ENCODE measurements at regions not wholly inside any gene's neighbourhood (a gene's known extent, or its start where the extent isn't known, plus 50 kb on each side); places are given as distances from the start of the nearest gene placed in this dataset.
A peak's percentile ranks its signal among the peaks of the same experiment; 100 is the strongest.
"Not testable (repeated sequence)": the region's sequence is repeated elsewhere in the genome, so short reads cannot be mapped to it uniquely, and the experiment has no call there.

DNA sequence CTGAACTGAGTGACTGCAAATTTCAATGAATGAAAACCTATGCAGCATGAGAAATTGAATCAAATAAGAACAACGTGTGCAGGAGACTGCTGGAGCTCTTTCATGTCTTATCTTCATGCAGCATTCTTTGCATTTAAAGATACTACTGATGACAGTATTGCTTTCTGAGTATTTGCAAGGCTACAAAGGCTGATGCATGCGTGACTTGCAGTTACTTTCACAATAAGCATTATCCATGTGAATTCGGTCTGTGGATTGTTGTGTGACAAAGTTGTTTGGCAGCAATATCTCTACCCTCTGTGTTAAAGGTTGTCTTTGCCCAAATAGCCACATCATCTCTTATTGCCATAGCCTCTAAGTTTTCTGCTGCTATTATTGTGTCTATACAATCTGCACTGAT lies 102.1 kb upstream of the FBXL17 start:
- no peaks in the 10 kb centered on the region for H3K27me3 ChIP-seq (ENCODE audit: control insufficient read depth, insufficient read depth, low read length)
- H3K4me1 ChIP-seq (ENCODE audit: control insufficient read depth, insufficient read depth, low read length) = no peaks in the 10 kb centered on the region
- no peaks in the 10 kb centered on the region for H3K36me3 ChIP-seq (ENCODE audit: insufficient read depth, low read length)
- no peak overlapping the region for H3K4me2 ChIP-seq (ENCODE audit: low read length)
- no peak overlapping the region for H3K4me3 ChIP-seq (ENCODE audit: low read length)
- no peak overlapping the region for H3K9ac ChIP-seq (ENCODE audit: low read depth, low read length)
- no peaks in the 10 kb centered on the region for H3K9me3 ChIP-seq (replicated peaks; ENCODE audit: low read length)

- H3K4me1 ChIP-seq (ENCODE audit: control insufficient read depth, insufficient read depth, low read length) = no peaks in the 10 kb centered on the region
- H3K27me3 ChIP-seq (ENCODE audit: control insufficient read depth, insufficient read depth, low read length) = no peaks in the 10 kb centered on the region
- H3K9ac ChIP-seq (ENCODE audit: low read depth, low read length) = no peak overlapping the region
- H3K36me3 ChIP-seq (ENCODE audit: insufficient read depth, low read length) = no peaks in the 10 kb centered on the region
- peak overlapping the region; percentile 60 for H3K4me2 ChIP-seq (ENCODE audit: low read length)
- no peaks in the 10 kb centered on the region for H3K9me3 ChIP-seq (replicated peaks; ENCODE audit: low read length)
- peak overlapping the region; percentile 28 for H3K4me3 ChIP-seq (ENCODE audit: low read length)
Observed at GRCh38 chr5:108481355-108481931, 99.5 kb upstream of the FBXL17 start.

DNA sequence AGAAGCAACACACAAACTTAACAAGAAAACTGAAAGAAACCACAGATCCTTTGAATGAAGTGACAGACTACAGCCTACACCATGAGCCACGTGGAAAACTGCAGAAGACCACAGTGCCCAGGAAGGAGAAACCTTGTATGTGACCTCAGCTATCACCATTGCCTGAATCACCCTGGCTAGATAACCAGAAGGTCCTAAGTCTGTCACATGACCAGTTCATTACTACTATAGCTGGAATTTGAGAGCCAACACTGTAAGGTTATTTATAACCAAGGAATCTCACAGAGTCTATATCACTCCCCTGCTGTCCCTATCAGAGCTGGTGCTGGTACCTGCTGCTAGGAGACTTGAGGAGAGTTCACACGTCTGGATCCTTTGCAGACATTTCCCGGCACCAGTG lies 90.3 kb upstream of the FBXL17 start:
- Histone ChIP-seq H3K9me3 (replicated peaks; ENCODE audit: low read length) (no peaks in the 10 kb centered on the region), H3K4me2 (ENCODE audit: low read length) (no peak overlapping the region), H3K4me3 (ENCODE audit: low read length) (no peak overlapping the region), H3K9ac (ENCODE audit: low read depth, low read length) (no peak overlapping the region), H3K36me3 (ENCODE audit: insufficient read depth, low read length) (no peaks in the 10 kb centered on the region), H3K27me3 (ENCODE audit: control insufficient read depth, insufficient read depth, low read length) (no peaks in the 10 kb centered on the region), H3K4me1 (ENCODE audit: control insufficient read depth, insufficient read depth, low read length) (no peaks in the 10 kb centered on the region)

DNA sequence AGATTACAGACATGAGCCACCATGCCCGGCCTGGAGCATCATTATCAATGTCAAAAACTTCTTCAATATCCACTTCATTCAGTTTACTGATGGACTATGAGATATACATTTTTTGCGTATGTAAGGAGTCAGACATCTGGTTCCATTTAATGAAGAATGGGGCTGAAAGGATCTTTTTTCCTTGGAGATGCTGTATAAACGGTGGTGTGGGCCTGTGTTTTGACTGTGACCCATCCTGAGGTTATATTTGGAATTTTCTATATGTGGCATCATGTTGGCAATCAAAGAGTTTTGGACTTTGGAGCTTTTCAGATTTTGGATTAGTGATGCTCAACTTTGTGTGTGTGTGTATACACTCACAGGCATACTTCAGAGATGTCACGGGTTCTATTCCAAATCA lies 85.7 kb upstream of the FBXL17 start:
- H3K27me3 ChIP-seq (ENCODE audit: control insufficient read depth, insufficient read depth, low read length) = no peaks in the 10 kb centered on the region
- no peaks in the 10 kb centered on the region for H3K9me3 ChIP-seq (replicated peaks; ENCODE audit: low read length)
- H3K4me3 ChIP-seq (ENCODE audit: low read length) = no peak overlapping the region
- H3K4me1 ChIP-seq (ENCODE audit: control insufficient read depth, insufficient read depth, low read length) = no peaks in the 10 kb centered on the region
- H3K36me3 ChIP-seq (ENCODE audit: insufficient read depth, low read length) = no peaks in the 10 kb centered on the region
- no peak overlapping the region for H3K4me2 ChIP-seq (ENCODE audit: low read length)
- H3K9ac ChIP-seq (ENCODE audit: low read depth, low read length) = no peak overlapping the region

DNA sequence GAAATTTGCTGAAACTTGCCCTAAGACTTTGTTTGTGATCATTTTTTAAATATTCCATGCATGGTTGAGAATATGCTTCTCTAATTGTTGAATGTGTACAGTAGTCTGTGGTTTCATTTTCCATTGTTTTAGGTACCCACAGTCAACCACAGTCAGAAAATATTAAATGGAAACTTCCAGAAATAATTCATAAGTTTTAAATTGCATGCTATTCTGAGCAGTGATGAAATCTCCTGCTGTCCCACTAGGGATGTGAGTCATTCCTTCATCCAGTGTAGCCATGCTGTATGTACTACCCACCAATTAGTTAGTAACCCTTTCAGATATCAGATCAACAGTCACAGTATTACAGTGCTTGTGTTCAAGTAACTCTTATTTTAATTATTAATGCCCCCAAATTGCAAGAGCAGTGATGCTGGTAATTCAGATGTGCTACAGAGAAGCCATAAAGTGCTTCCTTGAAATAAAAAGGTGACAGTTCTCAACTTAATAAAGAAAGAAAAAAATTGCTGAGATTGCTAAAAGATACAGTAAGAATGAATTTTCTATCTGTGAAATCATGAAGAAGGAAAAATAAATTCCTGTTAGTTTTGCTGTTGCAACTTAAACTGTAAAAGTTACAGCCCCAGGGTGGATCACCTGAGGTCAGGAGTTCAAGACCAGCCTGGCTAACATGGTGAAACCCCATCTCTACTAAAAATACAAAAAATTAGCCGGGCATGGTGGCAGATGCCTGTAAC lies 79.9 kb upstream of the FBXL17 start:
- Histone ChIP-seq H3K4me3 (ENCODE audit: low read length) (no peak overlapping the region), H3K9ac (ENCODE audit: low read depth, low read length) (no peak overlapping the region), H3K9me3 (replicated peaks; ENCODE audit: low read length) (no peaks in the 10 kb centered on the region), H3K27me3 (ENCODE audit: control insufficient read depth, insufficient read depth, low read length) (no peaks in the 10 kb centered on the region), H3K4me1 (ENCODE audit: control insufficient read depth, insufficient read depth, low read length) (peaks cover 11% of the 10 kb centered on the region), H3K36me3 (ENCODE audit: insufficient read depth, low read length) (no peaks in the 10 kb centered on the region), H3K4me2 (ENCODE audit: low read length) (peak overlapping the region; percentile 1)

DNA sequence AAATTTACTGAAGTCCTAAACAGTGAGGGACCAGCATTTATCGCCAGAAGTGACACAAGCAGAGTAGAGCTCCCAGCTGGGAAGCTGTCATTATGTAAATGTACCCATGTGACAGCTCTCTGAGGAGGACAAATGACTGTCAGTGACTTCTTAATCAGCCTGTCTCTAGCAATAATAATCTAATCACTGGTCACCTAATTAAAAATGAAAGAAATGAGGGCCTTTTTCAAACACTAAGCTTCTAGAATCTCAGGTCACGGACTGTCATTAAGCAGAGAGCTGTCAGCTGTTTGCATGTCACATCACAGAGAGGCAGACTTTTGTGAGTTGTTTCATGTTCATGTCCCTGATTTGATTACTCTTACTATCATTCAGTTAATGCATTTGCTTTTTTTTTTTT lies 77.9 kb upstream of the FBXL17 start:
- Histone ChIP-seq H3K27me3 (ENCODE audit: control insufficient read depth, insufficient read depth, low read length) (no peaks in the 10 kb centered on the region), H3K4me3 (ENCODE audit: low read length) (no peak overlapping the region), H3K4me2 (ENCODE audit: low read length) (no peak overlapping the region), H3K9ac (ENCODE audit: low read depth, low read length) (no peak overlapping the region), H3K4me1 (ENCODE audit: control insufficient read depth, insufficient read depth, low read length) (peaks cover 11% of the 10 kb centered on the region), H3K36me3 (ENCODE audit: insufficient read depth, low read length) (no peaks in the 10 kb centered on the region), H3K9me3 (replicated peaks; ENCODE audit: low read length) (no peaks in the 10 kb centered on the region)

GRCh38 chr5:108451269-108451668 lies 69.4 kb upstream of the FBXL17 start:
- Histone ChIP-seq H3K9me3 (replicated peaks; ENCODE audit: low read length) (no peaks in the 10 kb centered on the region), H3K27me3 (ENCODE audit: control insufficient read depth, insufficient read depth, low read length) (no peaks in the 10 kb centered on the region), H3K36me3 (ENCODE audit: insufficient read depth, low read length) (no peaks in the 10 kb centered on the region), H3K4me2 (ENCODE audit: low read length) (no peak overlapping the region), H3K9ac (ENCODE audit: low read depth, low read length) (no peak overlapping the region), H3K4me3 (ENCODE audit: low read length) (no peak overlapping the region), H3K4me1 (ENCODE audit: control insufficient read depth, insufficient read depth, low read length) (no peaks in the 10 kb centered on the region)

DNA sequence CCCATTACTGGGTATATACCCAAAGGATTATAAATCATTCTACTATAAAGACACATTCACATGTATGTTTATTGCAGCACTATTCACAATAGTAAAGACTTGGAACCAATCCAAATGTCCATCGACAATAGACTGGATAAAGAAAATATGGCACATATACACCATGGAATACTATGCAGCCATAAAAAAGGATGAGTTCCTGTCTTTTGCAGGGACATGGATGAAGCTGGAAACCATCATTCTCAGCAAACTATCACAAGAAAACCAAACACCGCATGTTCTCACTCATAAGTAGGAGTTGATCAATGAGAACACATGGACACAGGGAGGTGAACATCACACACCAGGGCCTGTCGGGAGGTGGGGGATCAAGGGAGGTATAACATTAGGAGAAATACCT lies 62.2 kb upstream of the FBXL17 start:
- not testable (repeated sequence) for H3K4me2 ChIP-seq (ENCODE audit: low read length); H3K9ac ChIP-seq (ENCODE audit: low read depth, low read length); H3K36me3 ChIP-seq (ENCODE audit: insufficient read depth, low read length); H3K9me3 ChIP-seq (replicated peaks; ENCODE audit: low read length); H3K27me3 ChIP-seq (ENCODE audit: control insufficient read depth, insufficient read depth, low read length); H3K4me1 ChIP-seq (ENCODE audit: control insufficient read depth, insufficient read depth, low read length); H3K4me3 ChIP-seq (ENCODE audit: low read length)

DNA sequence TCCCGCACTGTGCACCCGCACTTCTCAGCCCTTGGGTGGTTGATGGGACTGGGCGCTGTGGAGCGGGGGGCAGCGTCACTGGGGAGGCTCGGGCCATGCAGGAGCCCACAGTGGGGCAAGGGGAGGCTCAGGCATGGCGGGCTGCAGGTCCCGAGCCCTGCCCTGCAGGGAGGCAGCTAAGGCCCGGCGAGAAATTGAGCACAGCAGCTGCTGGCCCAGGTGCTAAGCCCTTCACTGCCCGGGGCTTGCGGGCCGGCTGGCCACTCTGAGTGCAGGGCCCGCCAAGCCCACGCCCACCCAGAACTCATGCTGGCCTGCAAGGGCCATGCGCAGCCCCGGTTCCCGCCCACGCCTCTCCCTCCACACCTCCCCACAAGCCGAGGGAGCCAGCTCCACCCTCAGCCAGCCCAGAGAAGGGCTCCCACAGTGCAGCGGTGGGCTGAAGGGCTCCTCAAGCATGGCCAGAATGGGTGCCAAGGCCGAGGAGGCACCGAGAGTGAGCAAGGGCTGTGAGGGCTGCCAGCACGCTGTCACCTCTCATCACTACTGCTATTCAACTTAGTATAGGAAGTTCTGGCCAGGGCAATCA lies 60.3 kb upstream of the FBXL17 start:
- H3K4me1 ChIP-seq (ENCODE audit: control insufficient read depth, insufficient read depth, low read length); H3K36me3 ChIP-seq (ENCODE audit: insufficient read depth, low read length); H3K9ac ChIP-seq (ENCODE audit: low read depth, low read length); H3K4me2 ChIP-seq (ENCODE audit: low read length); H3K4me3 ChIP-seq (ENCODE audit: low read length); H3K9me3 ChIP-seq (replicated peaks; ENCODE audit: low read length); H3K27me3 ChIP-seq (ENCODE audit: control insufficient read depth, insufficient read depth, low read length): not testable (repeated sequence)

DNA sequence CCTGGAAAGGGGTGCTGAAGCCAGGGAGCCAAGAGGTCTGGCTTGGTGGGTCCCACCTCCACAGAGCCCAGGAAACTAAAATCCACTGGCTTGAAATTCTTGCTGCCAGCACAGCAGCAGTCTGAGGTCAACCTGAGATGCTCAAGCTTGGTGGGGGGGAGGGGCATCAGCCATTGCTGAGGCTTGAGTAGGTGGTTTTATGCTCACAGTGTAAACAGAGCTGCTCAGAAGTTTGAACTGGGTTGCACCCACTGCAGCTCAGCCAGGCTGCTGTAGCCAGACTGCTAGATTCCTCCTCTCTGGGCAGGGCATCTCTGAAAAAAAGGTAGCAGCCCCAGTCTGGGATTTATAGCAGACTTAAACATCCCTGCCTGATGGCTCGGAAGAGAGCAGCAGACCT lies 55.5 kb upstream of the FBXL17 start:
- no peak overlapping the region for H3K9ac ChIP-seq (ENCODE audit: low read depth, low read length)
- H3K4me2 ChIP-seq (ENCODE audit: low read length) = no peak overlapping the region
- H3K4me3 ChIP-seq (ENCODE audit: low read length) = no peak overlapping the region
- no peaks in the 10 kb centered on the region for H3K27me3 ChIP-seq (ENCODE audit: control insufficient read depth, insufficient read depth, low read length)
- H3K36me3 ChIP-seq (ENCODE audit: insufficient read depth, low read length) = no peaks in the 10 kb centered on the region
- H3K4me1 ChIP-seq (ENCODE audit: control insufficient read depth, insufficient read depth, low read length) = peaks cover 2% of the 10 kb centered on the region
- H3K9me3 ChIP-seq (replicated peaks; ENCODE audit: low read length) = no peaks in the 10 kb centered on the region

GRCh38 chr5:108436696-108437095 lies 54.8 kb upstream of the FBXL17 start:
- Histone ChIP-seq H3K4me1 (ENCODE audit: control insufficient read depth, insufficient read depth, low read length) (peaks cover 10% of the 10 kb centered on the region), H3K4me2 (ENCODE audit: low read length) (no peak overlapping the region), H3K36me3 (ENCODE audit: insufficient read depth, low read length) (no peaks in the 10 kb centered on the region), H3K27me3 (ENCODE audit: control insufficient read depth, insufficient read depth, low read length) (no peaks in the 10 kb centered on the region), H3K9ac (ENCODE audit: low read depth, low read length) (no peak overlapping the region), H3K4me3 (ENCODE audit: low read length) (no peak overlapping the region), H3K9me3 (replicated peaks; ENCODE audit: low read length) (no peaks in the 10 kb centered on the region)

- H3K9me3 ChIP-seq (replicated peaks; ENCODE audit: low read length) = no peaks in the 10 kb centered on the region
- no peak overlapping the region for H3K9ac ChIP-seq (ENCODE audit: low read depth, low read length)
- no peaks in the 10 kb centered on the region for H3K36me3 ChIP-seq (ENCODE audit: insufficient read depth, low read length)
- no peaks in the 10 kb centered on the region for H3K27me3 ChIP-seq (ENCODE audit: control insufficient read depth, insufficient read depth, low read length)
- H3K4me3 ChIP-seq (ENCODE audit: low read length) = no peak overlapping the region
- no peak overlapping the region for H3K4me2 ChIP-seq (ENCODE audit: low read length)
- H3K4me1 ChIP-seq (ENCODE audit: control insufficient read depth, insufficient read depth, low read length) = peaks cover 19% of the 10 kb centered on the region
Observed at GRCh38 chr5:108433600-108433999, 51.7 kb upstream of the FBXL17 start.
